ENCODE measurements at regions not wholly inside any gene's neighbourhood (a gene's known extent, or its start where the extent isn't known, plus 50 kb on each side); places are given as distances from the start of the nearest gene placed in this dataset.

DNA sequence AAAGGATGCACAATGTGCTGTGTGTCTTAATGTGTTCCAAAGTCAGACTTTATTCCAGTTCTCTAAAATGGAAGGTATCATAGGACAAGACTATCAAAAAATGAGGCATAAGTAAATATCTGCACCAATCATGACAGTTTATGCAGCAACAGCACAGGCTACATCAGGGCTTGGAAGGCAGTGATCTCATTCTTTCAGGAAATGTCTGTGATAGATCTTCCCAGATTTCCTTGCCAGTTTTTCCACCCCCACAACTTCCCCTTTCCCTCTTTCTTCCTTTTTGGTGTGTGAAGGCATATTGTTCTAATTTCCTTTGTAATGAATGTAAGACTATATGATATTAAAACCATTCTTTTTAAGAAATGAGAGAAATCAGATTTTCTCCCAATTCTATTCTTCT is 326.7 kb downstream of the ATP23 start:
- H3K4me1 Mint-ChIP-seq: no peaks in the 10 kb centered on the region
- H3K9me3 Mint-ChIP-seq: no peaks in the 10 kb centered on the region
- no peaks in the 10 kb centered on the region for H3K36me3 Mint-ChIP-seq
- no peak overlapping the region for H3K4me3 Mint-ChIP-seq
- CTCF ChIA-PET: no interaction called here
- DNase-seq: no peak
- no peak overlapping the region for H3K27ac Mint-ChIP-seq
- no peaks in the 10 kb centered on the region for H3K27me3 Mint-ChIP-seq

DNA sequence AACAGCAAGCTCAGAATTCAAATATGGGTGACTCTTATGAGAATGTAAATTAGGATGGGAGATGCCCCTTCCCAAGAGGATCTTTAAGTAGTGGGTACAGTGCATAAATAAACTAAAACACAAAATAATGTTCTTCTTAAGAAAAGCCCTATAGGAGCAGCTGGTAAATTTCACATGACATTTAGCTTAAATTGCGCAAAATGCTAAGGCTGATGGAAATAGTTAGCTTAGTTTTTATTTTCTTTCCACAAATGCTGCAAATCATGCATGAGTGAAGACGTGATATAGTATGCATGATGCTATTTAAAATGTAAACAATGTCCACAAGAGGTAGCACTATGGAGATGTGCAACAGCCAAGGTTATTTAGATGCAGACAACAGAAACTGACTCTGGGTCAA is 328.1 kb downstream of the ATP23 start:
- no peak overlapping the region for H3K4me3 Mint-ChIP-seq
- H3K4me1 Mint-ChIP-seq: no peaks in the 10 kb centered on the region
- CTCF ChIA-PET: no interaction called here

DNA sequence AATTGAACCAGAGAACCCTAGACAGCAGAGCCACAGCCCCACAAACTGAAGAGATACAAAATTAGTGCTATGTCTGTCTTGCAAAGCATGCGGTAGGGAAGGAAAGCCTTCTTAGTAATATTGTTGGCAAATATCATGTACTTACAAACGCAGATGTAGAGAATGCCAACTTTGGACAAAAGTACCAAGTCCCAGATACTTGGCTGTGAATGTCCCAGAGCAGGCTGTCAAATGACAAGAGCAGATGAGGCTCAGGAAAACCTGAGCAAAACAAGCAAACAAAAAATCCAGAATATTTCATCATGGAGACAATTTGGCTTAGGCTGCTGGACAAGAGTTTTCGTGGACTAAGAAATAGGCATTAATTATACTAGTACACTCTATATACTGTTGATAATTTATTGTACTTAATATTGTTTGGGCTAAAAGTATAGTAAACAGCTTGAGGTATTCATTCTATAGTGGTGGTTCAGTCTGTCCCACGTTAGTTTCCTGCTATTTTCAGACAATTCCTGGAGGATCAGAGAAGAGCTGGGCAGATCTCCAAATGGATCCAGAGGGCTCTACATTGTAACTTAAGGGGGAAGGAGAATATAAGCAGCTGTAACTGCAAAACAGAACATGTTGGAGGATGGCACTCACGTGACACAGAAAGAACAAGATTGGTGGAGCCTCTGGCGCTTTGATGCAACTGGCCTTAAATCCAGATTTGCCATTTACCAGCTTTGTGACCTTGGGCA is 329.8 kb downstream of the ATP23 start:
- no peak for DNase-seq
- Mint-ChIP-seq H3K9me3 (no peaks in the 10 kb centered on the region), H3K4me3 (no peak overlapping the region), H3K27ac (no peak overlapping the region), H3K36me3 (no peaks in the 10 kb centered on the region), H3K4me1 (no peaks in the 10 kb centered on the region), H3K27me3 (no peaks in the 10 kb centered on the region)
- CTCF ChIA-PET: no interaction called here

More for the DNA sequence above, 328.1 kb downstream of the ATP23 start:
- H3K27ac Mint-ChIP-seq: no peak overlapping the region
- no peak for DNase-seq
- no peaks in the 10 kb centered on the region for H3K36me3 Mint-ChIP-seq
- no peaks in the 10 kb centered on the region for H3K9me3 Mint-ChIP-seq
- no peaks in the 10 kb centered on the region for H3K27me3 Mint-ChIP-seq

DNA sequence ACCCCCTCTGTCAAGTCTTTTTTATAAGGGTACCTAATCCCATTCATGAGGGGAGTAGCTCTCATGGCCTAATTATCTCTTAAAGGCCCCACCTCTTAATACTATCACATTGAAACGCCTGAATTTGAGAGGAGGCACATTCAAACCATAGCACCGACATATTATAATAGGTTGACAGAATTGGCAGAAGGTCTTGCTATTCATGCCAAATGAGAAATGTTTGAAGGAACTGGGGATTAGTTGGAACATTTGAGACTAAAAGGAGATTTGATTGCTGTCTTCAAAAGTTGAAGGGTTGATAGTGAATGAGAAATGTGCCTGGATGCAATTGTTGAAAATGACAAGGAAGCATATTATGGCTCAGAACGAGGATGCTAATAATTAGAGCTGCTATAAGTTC is 331.1 kb downstream of the ATP23 start:
- no peak for DNase-seq
- no peak overlapping the region for H3K27ac Mint-ChIP-seq
- H3K36me3 Mint-ChIP-seq: no peaks in the 10 kb centered on the region
- CTCF ChIA-PET: no interaction called here
- no peaks in the 10 kb centered on the region for H3K27me3 Mint-ChIP-seq
- peaks cover 8% of the 10 kb centered on the region for H3K9me3 Mint-ChIP-seq
- no peak overlapping the region for H3K4me3 Mint-ChIP-seq
- H3K4me1 Mint-ChIP-seq: no peaks in the 10 kb centered on the region

DNA sequence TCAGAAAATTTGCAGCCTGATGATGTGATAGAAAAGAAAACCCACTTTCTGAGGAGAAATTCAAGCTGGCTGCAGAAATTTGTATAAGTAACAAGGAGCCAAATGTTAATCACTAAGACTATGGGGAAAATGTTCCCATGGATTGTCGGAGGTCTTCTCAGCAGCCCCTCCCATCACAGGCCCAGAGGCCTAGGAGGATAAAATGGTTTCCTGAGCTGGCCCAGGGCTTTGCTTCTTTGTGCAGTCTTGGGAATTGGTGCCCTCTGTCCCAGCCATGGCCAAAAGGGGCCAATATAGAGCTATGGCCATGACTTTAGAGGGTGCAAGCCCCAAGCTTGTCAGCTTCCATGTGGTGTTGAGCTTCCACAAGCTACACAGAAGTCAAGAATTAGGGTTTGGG is 335.9 kb downstream of the ATP23 start:
- Mint-ChIP-seq H3K4me3 (no peak overlapping the region), H3K36me3 (no peaks in the 10 kb centered on the region), H3K9me3 (peaks cover 8% of the 10 kb centered on the region), H3K4me1 (no peaks in the 10 kb centered on the region), H3K27ac (no peak overlapping the region), H3K27me3 (no peaks in the 10 kb centered on the region)
- no peak for DNase-seq
- CTCF ChIA-PET: no interaction called here

DNA sequence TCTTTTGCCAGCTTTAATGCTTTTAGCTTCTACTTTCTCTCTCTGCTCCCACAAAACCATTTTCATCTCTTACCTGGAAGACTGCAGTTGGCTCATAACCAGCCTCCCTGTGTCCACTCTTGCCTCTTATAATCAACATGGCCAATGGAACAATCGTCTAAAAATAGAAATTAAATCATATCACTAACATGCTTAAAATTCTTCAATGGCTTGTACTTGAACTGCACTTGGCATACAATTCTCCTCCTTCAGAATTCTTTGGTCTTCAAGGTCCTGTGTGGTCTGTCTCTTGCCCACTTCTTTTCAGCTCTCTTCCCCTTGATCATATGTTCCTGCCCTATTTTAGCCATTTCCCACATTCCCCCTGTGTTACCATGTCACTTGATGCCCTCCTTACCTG is 342.2 kb downstream of the ATP23 start:
- Mint-ChIP-seq H3K36me3 (no peaks in the 10 kb centered on the region), H3K27ac (no peak overlapping the region), H3K4me1 (no peaks in the 10 kb centered on the region), H3K27me3 (no peaks in the 10 kb centered on the region), H3K4me3 (no peak overlapping the region), H3K9me3 (no peaks in the 10 kb centered on the region)
- CTCF ChIA-PET: no interaction called here
- no peak for DNase-seq

DNA sequence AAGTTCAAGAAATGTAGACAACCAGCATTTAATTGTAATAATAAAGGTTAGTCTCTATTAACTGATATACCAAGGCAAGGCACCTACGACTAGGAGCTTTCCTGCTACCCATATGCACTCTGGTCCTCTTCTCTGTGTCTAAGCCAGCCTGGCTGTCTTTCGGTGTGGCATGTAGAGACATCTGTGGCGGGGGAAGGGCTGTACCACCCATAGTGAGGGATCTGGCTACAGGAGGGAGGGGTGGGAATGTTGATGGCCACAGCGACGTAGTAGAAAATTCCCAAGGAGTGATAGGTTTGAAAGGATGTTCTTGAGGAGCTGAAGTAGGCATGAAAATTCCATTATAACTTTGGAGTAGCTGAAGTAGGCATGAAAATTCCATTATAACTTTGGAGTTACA is 344.2 kb downstream of the ATP23 start:
- H3K4me3 Mint-ChIP-seq: no peak overlapping the region
- no peaks in the 10 kb centered on the region for H3K27me3 Mint-ChIP-seq
- CTCF ChIA-PET: interaction anchor here (0.7 kb wide), 1 partner anchor 302 kb away, joined by 3 read pairs; no protein-coding TSS in a partner anchor
- H3K9me3 Mint-ChIP-seq: no peaks in the 10 kb centered on the region
- no peak overlapping the region for H3K27ac Mint-ChIP-seq
- no peaks in the 10 kb centered on the region for H3K36me3 Mint-ChIP-seq
- no peaks in the 10 kb centered on the region for H3K4me1 Mint-ChIP-seq
- no peak for DNase-seq

DNA sequence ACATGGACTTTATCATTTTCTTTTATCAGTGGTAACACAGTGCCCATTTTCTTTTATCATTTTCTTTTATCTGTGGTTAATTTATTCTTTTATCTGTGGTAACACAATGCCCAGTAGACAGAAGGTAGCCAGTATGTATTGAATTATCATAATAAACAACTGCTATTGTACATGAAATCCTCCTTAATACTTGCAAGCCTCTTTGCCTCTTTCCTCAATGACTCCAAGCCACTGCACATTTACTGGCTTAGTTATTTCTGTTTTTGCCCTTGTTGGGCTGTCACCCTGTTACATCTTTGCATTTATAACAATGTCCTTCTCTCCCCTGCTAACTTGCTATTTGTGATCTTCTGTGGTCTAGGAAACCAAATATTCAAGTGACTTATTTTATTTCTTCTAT is 345.0 kb downstream of the ATP23 start:
- no peak for DNase-seq
- CTCF ChIA-PET: no interaction called here
- no peaks in the 10 kb centered on the region for H3K27me3 Mint-ChIP-seq
- no peaks in the 10 kb centered on the region for H3K9me3 Mint-ChIP-seq
- no peaks in the 10 kb centered on the region for H3K36me3 Mint-ChIP-seq
- H3K4me3 Mint-ChIP-seq: no peak overlapping the region
- H3K4me1 Mint-ChIP-seq: no peaks in the 10 kb centered on the region
- H3K27ac Mint-ChIP-seq: no peak overlapping the region

DNA sequence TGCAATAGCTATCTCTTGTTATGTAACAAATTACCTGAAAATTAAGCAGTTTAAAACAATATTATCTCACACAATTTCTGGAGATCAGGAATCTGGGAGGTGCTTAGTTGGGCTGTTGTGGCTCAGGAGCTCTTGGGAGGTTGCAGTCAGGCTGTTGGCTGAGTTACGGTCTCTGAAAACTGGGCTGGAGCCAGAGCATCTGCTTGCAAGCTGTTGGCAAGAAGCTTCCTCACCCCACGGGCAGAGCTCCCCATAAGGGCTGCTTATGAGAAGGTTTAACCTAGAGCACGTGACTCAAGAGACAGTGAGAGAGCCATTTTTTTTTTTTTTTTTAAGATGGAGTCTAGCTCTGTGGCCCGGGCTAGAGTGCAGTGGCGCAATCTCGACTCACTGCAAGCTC is 346.8 kb downstream of the ATP23 start:
- Mint-ChIP-seq H3K4me3 (no peak overlapping the region), H3K36me3 (no peaks in the 10 kb centered on the region), H3K9me3 (no peaks in the 10 kb centered on the region), H3K27me3 (no peaks in the 10 kb centered on the region), H3K27ac (no peak overlapping the region), H3K4me1 (no peaks in the 10 kb centered on the region)
- DNase-seq: no peak
- CTCF ChIA-PET: no interaction called here

DNA sequence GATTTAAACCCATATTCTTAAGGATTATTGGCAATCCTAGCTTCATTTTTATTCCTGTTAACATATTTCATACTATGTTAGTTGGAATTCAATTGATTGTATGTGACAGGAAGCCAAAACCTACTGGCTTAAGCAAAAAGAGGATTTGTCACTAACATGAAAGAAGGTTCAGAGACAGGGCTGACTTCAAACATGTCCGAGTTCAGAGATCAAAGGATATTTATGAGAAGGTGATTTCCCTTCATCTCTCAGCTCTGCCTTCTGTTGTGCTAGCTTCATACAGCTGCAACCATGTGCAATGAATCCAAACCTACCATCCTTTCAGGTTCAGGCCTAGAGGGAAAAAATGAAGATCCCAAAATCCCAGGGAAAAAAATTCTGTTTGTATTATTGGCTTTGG is 349.7 kb downstream of the ATP23 start:
- no peaks in the 10 kb centered on the region for H3K36me3 Mint-ChIP-seq
- no peak overlapping the region for H3K27ac Mint-ChIP-seq
- no peaks in the 10 kb centered on the region for H3K27me3 Mint-ChIP-seq
- H3K4me1 Mint-ChIP-seq: no peaks in the 10 kb centered on the region
- CTCF ChIA-PET: no interaction called here
- no peak for DNase-seq
- H3K9me3 Mint-ChIP-seq: no peaks in the 10 kb centered on the region
- no peak overlapping the region for H3K4me3 Mint-ChIP-seq

DNA sequence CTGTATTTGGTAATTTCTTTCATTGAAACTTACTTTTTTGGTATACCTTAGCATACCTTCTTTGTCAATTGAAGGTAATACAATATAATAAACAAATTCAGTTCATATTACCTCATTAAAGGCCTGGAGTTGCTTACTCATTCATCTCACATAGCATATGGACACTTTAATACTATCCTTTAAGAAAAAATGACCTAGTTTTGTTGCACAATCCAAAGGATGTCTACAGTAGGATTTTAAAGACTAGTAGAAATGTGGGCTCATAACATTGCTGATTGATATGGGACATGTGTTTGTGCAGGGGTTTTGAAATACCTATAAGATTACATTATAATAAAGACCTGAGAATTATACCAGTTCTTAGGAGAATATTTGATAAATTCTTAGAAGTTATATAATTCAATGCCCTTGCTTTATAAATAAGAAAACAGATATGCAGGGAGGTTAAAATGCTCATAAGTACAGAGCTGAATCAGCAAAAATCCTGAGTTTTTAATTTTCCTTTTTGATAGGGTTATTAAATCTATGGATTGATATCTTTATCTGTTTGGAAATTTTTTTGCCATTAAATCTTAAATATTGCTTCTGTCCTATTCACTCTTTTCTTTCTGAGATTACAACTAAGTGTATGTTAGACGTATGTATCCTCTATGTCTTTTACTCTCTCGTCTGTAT is 352.1 kb downstream of the ATP23 start:
- no peak for DNase-seq
- no peaks in the 10 kb centered on the region for H3K36me3 Mint-ChIP-seq
- no peak overlapping the region for H3K4me3 Mint-ChIP-seq
- no peak overlapping the region for H3K27ac Mint-ChIP-seq
- CTCF ChIA-PET: no interaction called here
- no peaks in the 10 kb centered on the region for H3K27me3 Mint-ChIP-seq
- no peaks in the 10 kb centered on the region for H3K4me1 Mint-ChIP-seq
- H3K9me3 Mint-ChIP-seq: no peaks in the 10 kb centered on the region

DNA sequence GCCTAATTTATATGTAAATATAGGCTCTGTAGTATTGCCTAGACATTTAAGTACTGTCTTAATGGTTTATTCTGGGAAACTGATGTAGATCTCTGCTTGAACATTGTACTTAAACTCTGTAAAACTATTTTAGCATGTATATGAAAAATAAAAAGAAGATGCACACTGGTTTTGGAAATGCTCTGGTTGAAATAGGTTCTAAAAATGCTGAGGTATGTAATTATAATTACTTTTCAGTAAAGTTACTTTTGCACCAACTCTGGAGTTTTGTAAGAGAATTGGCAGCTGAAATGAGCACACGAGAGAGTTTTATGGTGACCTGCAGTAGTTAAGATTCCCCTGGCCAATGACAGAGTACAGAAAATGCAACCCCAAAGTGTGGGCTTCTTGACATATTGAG is 353.9 kb downstream of the ATP23 start:
- no peaks in the 10 kb centered on the region for H3K27me3 Mint-ChIP-seq
- H3K9me3 Mint-ChIP-seq: no peaks in the 10 kb centered on the region
- H3K27ac Mint-ChIP-seq: no peak overlapping the region
- H3K4me3 Mint-ChIP-seq: no peak overlapping the region
- DNase-seq: no peak
- H3K4me1 Mint-ChIP-seq: no peaks in the 10 kb centered on the region
- CTCF ChIA-PET: no interaction called here
- no peaks in the 10 kb centered on the region for H3K36me3 Mint-ChIP-seq

DNA sequence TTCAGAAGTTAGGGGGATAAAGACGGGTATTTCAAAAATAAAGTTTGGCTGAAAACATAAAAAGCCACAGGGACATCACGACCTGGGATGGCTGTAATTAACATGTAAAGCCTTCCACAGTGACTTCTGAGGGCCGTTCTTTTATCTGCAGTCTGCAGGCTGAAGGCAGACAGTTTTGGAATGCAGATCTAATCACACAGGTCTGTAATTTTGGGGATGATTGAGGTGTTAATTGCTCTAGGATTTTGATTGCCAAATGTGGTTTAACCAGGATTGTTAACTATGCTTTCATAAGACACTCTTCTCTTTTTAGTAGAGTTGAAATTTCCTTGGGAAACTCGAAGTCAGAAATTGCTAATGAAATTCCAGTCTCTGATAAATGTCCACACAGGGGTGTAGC is 355.5 kb downstream of the ATP23 start:
- no peaks in the 10 kb centered on the region for H3K27me3 Mint-ChIP-seq
- H3K36me3 Mint-ChIP-seq: no peaks in the 10 kb centered on the region

DNA sequence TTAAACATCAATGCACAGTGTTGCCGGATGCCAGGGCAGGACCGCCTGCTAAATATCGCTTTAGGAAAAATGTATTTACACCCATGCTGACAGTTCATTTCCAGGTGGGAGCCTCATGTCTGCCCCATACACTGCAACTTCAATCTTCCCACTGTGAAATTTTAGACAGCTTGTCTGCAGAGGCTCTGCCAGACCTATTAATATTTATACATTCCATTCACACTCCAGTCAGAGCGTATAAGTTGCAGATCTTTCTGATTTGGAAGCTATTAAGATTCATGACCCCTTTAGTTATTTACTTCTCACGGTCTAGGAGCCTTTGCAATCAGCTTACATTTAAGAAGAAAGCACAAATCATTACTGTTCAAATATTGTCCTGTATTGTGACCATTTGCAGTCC is 357.4 kb downstream of the ATP23 start:
- no peaks in the 10 kb centered on the region for H3K9me3 Mint-ChIP-seq
- no peaks in the 10 kb centered on the region for H3K36me3 Mint-ChIP-seq
- no peaks in the 10 kb centered on the region for H3K4me1 Mint-ChIP-seq
- no peak overlapping the region for H3K4me3 Mint-ChIP-seq
- no peak for DNase-seq
- no peak overlapping the region for H3K27ac Mint-ChIP-seq
- no peaks in the 10 kb centered on the region for H3K27me3 Mint-ChIP-seq
- CTCF ChIA-PET: no interaction called here

More for the DNA sequence above, 355.5 kb downstream of the ATP23 start:
- Mint-ChIP-seq H3K4me3 (no peak overlapping the region), H3K27ac (no peak overlapping the region), H3K4me1 (no peaks in the 10 kb centered on the region), H3K9me3 (no peaks in the 10 kb centered on the region)
- DNase-seq: no peak
- CTCF ChIA-PET: interaction anchor here (0.6 kb wide), 1 partner anchor 177 kb away, joined by 3 read pairs; no protein-coding TSS in a partner anchor

DNA sequence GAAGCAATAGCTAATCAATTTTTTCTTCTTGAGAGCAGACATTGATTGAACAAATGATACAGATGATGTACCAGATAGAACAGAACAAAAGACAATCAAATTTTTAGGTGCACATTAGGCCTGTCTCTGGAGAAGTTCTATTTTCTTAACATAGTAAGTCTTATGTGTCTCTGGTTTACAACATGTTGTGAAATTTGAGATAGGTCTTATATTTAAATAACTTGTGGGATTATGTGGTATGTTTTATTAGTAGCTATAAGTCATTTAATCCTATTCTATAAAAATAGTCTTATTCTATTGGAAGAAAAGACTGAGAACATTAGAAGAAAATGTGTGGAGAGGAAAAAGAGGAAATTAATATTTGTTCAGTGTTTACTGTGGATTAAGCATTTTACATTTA is 358.0 kb downstream of the ATP23 start:
- H3K4me1 Mint-ChIP-seq: no peaks in the 10 kb centered on the region
- H3K9me3 Mint-ChIP-seq: no peaks in the 10 kb centered on the region
- H3K4me3 Mint-ChIP-seq: no peak overlapping the region
- no peak for DNase-seq
- H3K36me3 Mint-ChIP-seq: no peaks in the 10 kb centered on the region
- no peak overlapping the region for H3K27ac Mint-ChIP-seq
- CTCF ChIA-PET: no interaction called here
- no peaks in the 10 kb centered on the region for H3K27me3 Mint-ChIP-seq
